SH-SY5Y (cell line): ENCODE measurements at regions not wholly inside any gene's neighbourhood (a gene's known extent, or its start where the extent isn't known, plus 50 kb on each side); places are given as distances from the start of the nearest gene placed in this dataset.

Experiments
- GATA2 ChIP-seq: IDR thresholded peaks from 2 replicates; pipeline ENCODE4 v1.6.1; 2011; ENCODE audit warnings: mild to moderate bottlenecking, low read depth, low read length
- GATA3 ChIP-seq: IDR thresholded peaks from 2 replicates; pipeline ENCODE4 v1.6.1; 2011; ENCODE audit warnings: low read depth, mild to moderate bottlenecking, low read length, moderate library complexity

GRCh38 chr2:6759689-6760088 is 106.0 kb downstream of the CMPK2 start:
- TF ChIP-seq GATA2 = no peak
- TF ChIP-seq GATA3 = no peak
